ENCODE measurements at regions not wholly inside any gene's neighbourhood (a gene's known extent, or its start where the extent isn't known, plus 50 kb on each side); places are given as distances from the start of the nearest gene placed in this dataset.
"Not testable (repeated sequence)": the region's sequence is repeated elsewhere in the genome, so short reads cannot be mapped to it uniquely, and the experiment has no call there.

- no peak for DNase-seq
- no peaks in the 10 kb centered on the region for H3K9me3 ChIP-seq
- H3K4me3 ChIP-seq, result no peak overlapping the region
- H3K27ac ChIP-seq, result no peak overlapping the region
- intact Hi-C loops (cut with DNase I), result no loop called here
- H3K4me1 ChIP-seq, result no peaks in the 10 kb centered on the region
- H3K36me3 ChIP-seq, result no peaks in the 10 kb centered on the region
- no peak for ATAC-seq
- no peaks in the 10 kb centered on the region for H3K27me3 ChIP-seq (ENCODE audit: low read depth)
- no peak for TF ChIP-seq CTCF (IDR thresholded peaks at IDR 0.05)
Observed at GRCh38 chr6:92428448-92428847, 990.9 kb downstream of the EPHA7 start.

- Histone ChIP-seq H3K9me3 (no peaks in the 10 kb centered on the region), H3K27ac (no peak overlapping the region), H3K4me1 (no peaks in the 10 kb centered on the region), H3K36me3 (no peaks in the 10 kb centered on the region), H3K27me3 (ENCODE audit: low read depth) (no peaks in the 10 kb centered on the region), H3K4me3 (no peak overlapping the region)
- no peak for TF ChIP-seq CTCF (IDR thresholded peaks at IDR 0.05)
- ATAC-seq (no peak), DNase-seq (no peak)
- intact Hi-C loops (cut with DNase I), result no loop called here
Observed at GRCh38 chr6:92427453-92427852, 991.9 kb downstream of the EPHA7 start.

- intact Hi-C loops (cut with DNase I), result no loop called here
- H3K4me3 ChIP-seq, result no peak overlapping the region
- DNase-seq, result no peak
- H3K27me3 ChIP-seq (ENCODE audit: low read depth), result no peaks in the 10 kb centered on the region
- H3K27ac ChIP-seq, result no peak overlapping the region
- no peak for TF ChIP-seq CTCF (IDR thresholded peaks at IDR 0.05)
- H3K9me3 ChIP-seq, result no peaks in the 10 kb centered on the region
- no peaks in the 10 kb centered on the region for H3K36me3 ChIP-seq
- no peak for ATAC-seq
- H3K4me1 ChIP-seq, result no peaks in the 10 kb centered on the region
Observed at GRCh38 chr6:92415656-92416055, 1003.7 kb downstream of the EPHA7 start.

GRCh38 chr6:92408350-92408749 lies 1011.0 kb downstream of the EPHA7 start:
- Histone ChIP-seq H3K4me1 (no peaks in the 10 kb centered on the region), H3K27ac (no peak overlapping the region), H3K36me3 (no peaks in the 10 kb centered on the region), H3K27me3 (ENCODE audit: low read depth) (no peaks in the 10 kb centered on the region), H3K9me3 (no peaks in the 10 kb centered on the region), H3K4me3 (no peak overlapping the region)
- no peak for DNase-seq
- no peak for ATAC-seq
- TF ChIP-seq CTCF (IDR thresholded peaks at IDR 0.05), result no peak
- intact Hi-C loops (cut with DNase I), result no loop called here

GRCh38 chr6:92404281-92404680 lies 1015.1 kb downstream of the EPHA7 start:
- Histone ChIP-seq H3K36me3 (no peaks in the 10 kb centered on the region), H3K9me3 (no peaks in the 10 kb centered on the region), H3K4me3 (no peak overlapping the region), H3K27ac (no peak overlapping the region), H3K4me1 (no peaks in the 10 kb centered on the region), H3K27me3 (ENCODE audit: low read depth) (no peaks in the 10 kb centered on the region)
- intact Hi-C loops (cut with DNase I), result no loop called here
- no peak for DNase-seq
- ATAC-seq, result no peak
- TF ChIP-seq CTCF (IDR thresholded peaks at IDR 0.05), result no peak

GRCh38 chr6:92399911-92400310 lies 1019.4 kb downstream of the EPHA7 start:
- no peak overlapping the region for H3K27ac ChIP-seq
- no peak overlapping the region for H3K4me3 ChIP-seq
- no peaks in the 10 kb centered on the region for H3K4me1 ChIP-seq
- ATAC-seq (no peak), DNase-seq (no peak)
- H3K9me3 ChIP-seq, result no peaks in the 10 kb centered on the region
- intact Hi-C loops (cut with DNase I), result no loop called here
- TF ChIP-seq CTCF (IDR thresholded peaks at IDR 0.05), result no peak
- H3K36me3 ChIP-seq, result no peaks in the 10 kb centered on the region
- H3K27me3 ChIP-seq (ENCODE audit: low read depth), result no peaks in the 10 kb centered on the region

- H3K36me3 ChIP-seq; H3K9me3 ChIP-seq; H3K27me3 ChIP-seq (ENCODE audit: low read depth); DNase-seq; ATAC-seq; H3K4me3 ChIP-seq; H3K4me1 ChIP-seq; H3K27ac ChIP-seq; intact Hi-C loops (cut with DNase I): not testable (repeated sequence)
Observed at GRCh38 chr6:92388706-92389105, 1030.7 kb downstream of the EPHA7 start.

Data from lower lobe of right lung (tissue), 2 donors.